ENCODE measurements at regions not wholly inside any gene's neighbourhood (a gene's known extent, or its start where the extent isn't known, plus 50 kb on each side); places are given as distances from the start of the nearest gene placed in this dataset.

- TF ChIP-seq TEAD4 (IDR thresholded peaks at IDR 0.05): no peak
- TF ChIP-seq TAF1 (IDR thresholded peaks at IDR 0.05; ENCODE audit: low read depth): no peak
- no peak for TF ChIP-seq TCF12 (IDR thresholded peaks at IDR 0.05; ENCODE audit: low read depth)
- TF ChIP-seq EP300 (IDR thresholded peaks at IDR 0.05; ENCODE audit: borderline replicate concordance): no peak
- no peak for TF ChIP-seq CEBPB (IDR thresholded peaks at IDR 0.05)
- TF ChIP-seq NFIC (IDR thresholded peaks at IDR 0.05): no peak
Observed at GRCh38 chr9:75467142-75467541, 378.8 kb downstream of the OSTF1 start.

Data from Ishikawa (cell line).